HepG2 (cell line): ENCODE measurements at regions not wholly inside any gene's neighbourhood (a gene's known extent, or its start where the extent isn't known, plus 50 kb on each side); places are given as distances from the start of the nearest gene placed in this dataset.

Experiments
- FOXK2 ChIP-seq: fragments of 450-650 bp; IDR thresholded peaks from 2 replicates; pipeline ENCODE4 v1.6.1; 2016
- GFI1 ChIP-seq: sonication (generic); formaldehyde crosslinking; IDR thresholded peaks from 2 replicates; pipeline ENCODE4 v1.5.0; 2020; ENCODE audit warnings: missing genetic modification reagents, mild to moderate bottlenecking, borderline replicate concordance
- HES4 ChIP-seq: sonication (generic); formaldehyde crosslinking; IDR thresholded peaks from 2 replicates; pipeline ENCODE4 v1.9.0; 2021; ENCODE audit warnings: mild to moderate bottlenecking, missing genetic modification reagents, borderline replicate concordance
- HMG20A ChIP-seq: IDR thresholded peaks from 2 replicates; pipeline ENCODE4 v1.6.1; 2016; ENCODE audit warnings: borderline replicate concordance
- NCOR1 ChIP-seq: fragments of 200-600 bp; sonication (generic); IDR thresholded peaks from 2 replicates; pipeline ENCODE4 v1.7.0; 2017; ENCODE audit warnings: antibody characterized with exemption, low read length, borderline replicate concordance
- PLRG1 ChIP-seq: fragments of 450-650 bp; conservative IDR thresholded peaks from 2 replicates; pipeline ENCODE4 v1.6.1; 2016
- POGZ ChIP-seq: sonication (generic); formaldehyde crosslinking; IDR thresholded peaks from 2 replicates; pipeline ENCODE4 v1.4.0; 2020; ENCODE audit warnings: mild to moderate bottlenecking, missing genetic modification reagents
- RCOR2 ChIP-seq: IDR thresholded peaks from 2 replicates; pipeline ENCODE4 v1.6.1; 2016; ENCODE audit warnings: missing biosample characterization, missing genetic modification reagents
- SKIL ChIP-seq: sonication (generic); formaldehyde crosslinking; IDR thresholded peaks from 2 replicates; pipeline ENCODE4 v1.8.0; 2022; ENCODE audit warnings: missing genetic modification reagents, mild to moderate bottlenecking, moderate library complexity, borderline replicate concordance
- SMYD3 ChIP-seq: sonication (generic); formaldehyde crosslinking; IDR thresholded peaks from 2 replicates; pipeline ENCODE4 v1.8.1; 2023; ENCODE audit warnings: mild to moderate bottlenecking, missing genetic modification reagents
- SP4 ChIP-seq: sonication (generic); formaldehyde crosslinking; IDR thresholded peaks from 2 replicates; pipeline ENCODE4 v1.8.1; 2023; ENCODE audit warnings: mild to moderate bottlenecking, missing genetic modification reagents
- TBP ChIP-seq: sonication (generic); formaldehyde crosslinking; IDR thresholded peaks from 2 replicates; pipeline ENCODE4 v1.5.0; 2020; ENCODE audit warnings: missing genetic modification reagents
- TEAD3 ChIP-seq: optimal IDR thresholded peaks from 2 replicates; pipeline ENCODE3; 2016; ENCODE audit warnings: borderline replicate concordance
- ZNF256 ChIP-seq: sonication (generic); formaldehyde crosslinking; conservative IDR thresholded peaks from 2 replicates; pipeline ENCODE4 v1.4.0; 2020; ENCODE audit warnings: missing genetic modification reagents
- ZNF576 ChIP-seq: sonication (generic); formaldehyde crosslinking; IDR thresholded peaks from 2 replicates; pipeline ENCODE4 v1.4.0; 2020; ENCODE audit warnings: mild to moderate bottlenecking, missing genetic modification reagents
- ZNF598 ChIP-seq: sonication (generic); formaldehyde crosslinking; IDR thresholded peaks from 2 replicates; pipeline ENCODE4 v1.5.1; 2020; ENCODE audit warnings: mild to moderate bottlenecking, missing genetic modification reagents, borderline replicate concordance
- ZNF678 ChIP-seq: sonication (generic); formaldehyde crosslinking; IDR thresholded peaks from 2 replicates; pipeline ENCODE4 v1.4.0; 2020; ENCODE audit warnings: mild to moderate bottlenecking, missing genetic modification reagents
- ZSCAN25 ChIP-seq: sonication (generic); formaldehyde crosslinking; IDR thresholded peaks from 2 replicates; pipeline ENCODE4 v1.8.0; 2022; ENCODE audit warnings: mild to moderate bottlenecking, missing genetic modification reagents
- TF ChIP-seq, protein P1 (sequence below): sonication (generic); formaldehyde crosslinking; IDR thresholded peaks from 2 replicates; pipeline ENCODE4 v1.5.0; 2020; ENCODE audit warnings: mild to moderate bottlenecking, missing genetic modification reagents
- TF ChIP-seq, protein P2 (sequence below): sonication (generic); formaldehyde crosslinking; IDR thresholded peaks from 2 replicates; pipeline ENCODE4 v1.4.0; 2020; ENCODE audit warnings: missing genetic modification reagents
- TF ChIP-seq, protein P3 (sequence below): sonication (generic); formaldehyde crosslinking; IDR thresholded peaks from 2 replicates; pipeline ENCODE4 v1.5.0; 2020; ENCODE audit warnings: missing genetic modification reagents, mild to moderate bottlenecking, borderline replicate concordance

GRCh38 chr16:81181013-81181720 is 57.3 kb upstream of the BCO1 start (continued):
- TF ChIP-seq ZNF256 (CRISPR knock-in tag) (no peak), HES4 (CRISPR knock-in tag) (no peak), PLRG1 (no peak), POGZ (CRISPR knock-in tag) (peak; percentile 73), TEAD3 (CRISPR knock-in tag) (peak; percentile 89), TBP (CRISPR knock-in tag) (no peak), SP4 (no peak), ZSCAN25 (no peak), RCOR2 (CRISPR knock-in tag) (peak; percentile 39; the same call in 1 of the 2 replicates), NCOR1 (no peak), HMG20A (no peak), SKIL (CRISPR knock-in tag) (no peak), ZNF598 (peak; percentile 87; the same call in 1 of the 2 replicates), SMYD3 (CRISPR knock-in tag) (no peak), GFI1 (CRISPR knock-in tag) (no peak), ZNF576 (CRISPR knock-in tag) (no peak), FOXK2 (no peak), ZNF678 (CRISPR knock-in tag) (no peak)
- TF ChIP-seq, protein P1, sequence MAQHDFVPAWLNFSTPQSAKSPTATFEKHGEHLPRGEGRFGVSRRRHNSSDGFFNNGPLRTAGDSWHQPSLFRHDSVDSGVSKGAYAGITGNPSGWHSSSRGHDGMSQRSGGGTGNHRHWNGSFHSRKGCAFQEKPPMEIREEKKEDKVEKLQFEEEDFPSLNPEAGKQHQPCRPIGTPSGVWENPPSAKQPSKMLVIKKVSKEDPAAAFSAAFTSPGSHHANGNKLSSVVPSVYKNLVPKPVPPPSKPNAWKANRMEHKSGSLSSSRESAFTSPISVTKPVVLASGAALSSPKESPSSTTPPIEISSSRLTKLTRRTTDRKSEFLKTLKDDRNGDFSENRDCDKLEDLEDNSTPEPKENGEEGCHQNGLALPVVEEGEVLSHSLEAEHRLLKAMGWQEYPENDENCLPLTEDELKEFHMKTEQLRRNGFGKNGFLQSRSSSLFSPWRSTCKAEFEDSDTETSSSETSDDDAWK (CRISPR knock-in tag), result no peak
- TF ChIP-seq, protein P2, sequence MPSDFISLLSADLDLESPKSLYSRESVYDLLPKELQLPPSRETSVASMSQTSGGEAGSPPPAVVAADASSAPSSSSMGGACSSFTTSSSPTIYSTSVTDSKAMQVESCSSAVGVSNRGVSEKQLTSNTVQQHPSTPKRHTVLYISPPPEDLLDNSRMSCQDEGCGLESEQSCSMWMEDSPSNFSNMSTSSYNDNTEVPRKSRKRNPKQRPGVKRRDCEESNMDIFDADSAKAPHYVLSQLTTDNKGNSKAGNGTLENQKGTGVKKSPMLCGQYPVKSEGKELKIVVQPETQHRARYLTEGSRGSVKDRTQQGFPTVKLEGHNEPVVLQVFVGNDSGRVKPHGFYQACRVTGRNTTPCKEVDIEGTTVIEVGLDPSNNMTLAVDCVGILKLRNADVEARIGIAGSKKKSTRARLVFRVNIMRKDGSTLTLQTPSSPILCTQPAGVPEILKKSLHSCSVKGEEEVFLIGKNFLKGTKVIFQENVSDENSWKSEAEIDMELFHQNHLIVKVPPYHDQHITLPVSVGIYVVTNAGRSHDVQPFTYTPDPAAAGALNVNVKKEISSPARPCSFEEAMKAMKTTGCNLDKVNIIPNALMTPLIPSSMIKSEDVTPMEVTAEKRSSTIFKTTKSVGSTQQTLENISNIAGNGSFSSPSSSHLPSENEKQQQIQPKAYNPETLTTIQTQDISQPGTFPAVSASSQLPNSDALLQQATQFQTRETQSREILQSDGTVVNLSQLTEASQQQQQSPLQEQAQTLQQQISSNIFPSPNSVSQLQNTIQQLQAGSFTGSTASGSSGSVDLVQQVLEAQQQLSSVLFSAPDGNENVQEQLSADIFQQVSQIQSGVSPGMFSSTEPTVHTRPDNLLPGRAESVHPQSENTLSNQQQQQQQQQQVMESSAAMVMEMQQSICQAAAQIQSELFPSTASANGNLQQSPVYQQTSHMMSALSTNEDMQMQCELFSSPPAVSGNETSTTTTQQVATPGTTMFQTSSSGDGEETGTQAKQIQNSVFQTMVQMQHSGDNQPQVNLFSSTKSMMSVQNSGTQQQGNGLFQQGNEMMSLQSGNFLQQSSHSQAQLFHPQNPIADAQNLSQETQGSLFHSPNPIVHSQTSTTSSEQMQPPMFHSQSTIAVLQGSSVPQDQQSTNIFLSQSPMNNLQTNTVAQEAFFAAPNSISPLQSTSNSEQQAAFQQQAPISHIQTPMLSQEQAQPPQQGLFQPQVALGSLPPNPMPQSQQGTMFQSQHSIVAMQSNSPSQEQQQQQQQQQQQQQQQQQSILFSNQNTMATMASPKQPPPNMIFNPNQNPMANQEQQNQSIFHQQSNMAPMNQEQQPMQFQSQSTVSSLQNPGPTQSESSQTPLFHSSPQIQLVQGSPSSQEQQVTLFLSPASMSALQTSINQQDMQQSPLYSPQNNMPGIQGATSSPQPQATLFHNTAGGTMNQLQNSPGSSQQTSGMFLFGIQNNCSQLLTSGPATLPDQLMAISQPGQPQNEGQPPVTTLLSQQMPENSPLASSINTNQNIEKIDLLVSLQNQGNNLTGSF, result no peak; the same call in 1 of the 2 replicates
- TF ChIP-seq, protein P3, sequence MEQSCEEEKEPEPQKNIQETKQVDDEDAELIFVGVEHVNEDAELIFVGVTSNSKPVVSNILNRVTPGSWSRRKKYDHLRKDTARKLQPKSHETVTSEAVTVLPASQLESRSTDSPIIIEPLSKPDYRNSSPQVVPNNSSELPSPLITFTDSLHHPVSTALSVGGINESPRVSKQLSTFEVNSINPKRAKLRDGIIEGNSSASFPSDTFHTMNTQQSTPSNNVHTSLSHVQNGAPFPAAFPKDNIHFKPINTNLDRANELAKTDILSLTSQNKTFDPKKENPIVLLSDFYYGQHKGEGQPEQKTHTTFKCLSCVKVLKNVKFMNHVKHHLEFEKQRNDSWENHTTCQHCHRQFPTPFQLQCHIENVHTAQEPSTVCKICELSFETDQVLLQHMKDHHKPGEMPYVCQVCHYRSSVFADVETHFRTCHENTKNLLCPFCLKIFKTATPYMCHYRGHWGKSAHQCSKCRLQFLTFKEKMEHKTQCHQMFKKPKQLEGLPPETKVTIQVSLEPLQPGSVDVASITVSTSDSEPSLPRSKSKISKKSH, result no peak
